Vagina (tissue), 2 donors: ENCODE measurements at regions not wholly inside any gene's neighbourhood (a gene's known extent, or its start where the extent isn't known, plus 50 kb on each side); places are given as distances from the start of the nearest gene placed in this dataset.

Experiments
- CTCF ChIP-seq, 3 experiments: fragments of 450-650 bp in 2 of 3; fragments of 200-600 bp in 1 of 3; sonication (generic) in 1 of 3; IDR thresholded peaks; one replicate each; pipeline ENCODE4 v1.5.1; 2017 to 2019; ENCODE audit warnings: antibody characterized with exemption in 3 of 3, mild to moderate bottlenecking in 2 of 3, moderate library complexity in 2 of 3
- POLR2A ChIP-seq, 2 donors: fragments of 450-650 bp; IDR thresholded peaks; one replicate each; pipeline ENCODE4 v1.6.1; 2017; ENCODE audit warnings: antibody characterized with exemption in 2 of 2, mild to moderate bottlenecking in 2 of 2, moderate library complexity in 2 of 2
- POLR2AphosphoS5 ChIP-seq, 2 donors: sonication (generic); formaldehyde crosslinking; IDR thresholded peaks; one replicate each; pipeline ENCODE4 v1.9.0; 2017; ENCODE audit warnings: antibody characterized with exemption in 2 of 2, mild to moderate bottlenecking in 2 of 2, low read depth in 1 of 2; ENCODE audit not compliant: insufficient read depth in 1 of 2

- TF ChIP-seq CTCF (IDR thresholded peaks at IDR 0.05) (no peak), POLR2A (IDR thresholded peaks at IDR 0.05) (no peak), POLR2AphosphoS5 (IDR thresholded peaks at IDR 0.05; ENCODE audit: insufficient read depth in 1 of 2, low read depth in 1 of 2) (no peak)
Observed at GRCh38 chr12:97984974-97985580, 522.5 kb downstream of the RMST start.
